Endodermal cell (in vitro differentiated cells): ENCODE measurements at regions not wholly inside any gene's neighbourhood (a gene's known extent, or its start where the extent isn't known, plus 50 kb on each side); places are given as distances from the start of the nearest gene placed in this dataset.

Experiments
- DNase-seq: peaks from one replicate; pipeline ENCODE4 v3.0.0-alpha.2; 2017
- H3K27ac ChIP-seq: 2 replicates; pipeline ENCODE4 v1.5.1; 2013; ENCODE audit warnings: mild to moderate bottlenecking, low read depth, low read length, moderate library complexity
- H3K27me3 ChIP-seq: 2 replicates; pipeline ENCODE4 v1.6.1; 2013; ENCODE audit warnings: mild to moderate bottlenecking, low read length, moderate library complexity; ENCODE audit not compliant: insufficient read depth, control insufficient read depth, poor library complexity, severe bottlenecking
- H3K36me3 ChIP-seq: 2 replicates; pipeline ENCODE4 v1.7.0; 2013; ENCODE audit warnings: mild to moderate bottlenecking, low read length, moderate library complexity; ENCODE audit not compliant: control insufficient read depth, insufficient read depth
- H3K4me1 ChIP-seq: one replicate; pipeline ENCODE4 v1.7.0; 2013; ENCODE audit warnings: low read length; ENCODE audit not compliant: control insufficient read depth, insufficient read depth
- H3K4me3 ChIP-seq: 2 replicates; pipeline ENCODE4 v1.5.1; 2013; ENCODE audit warnings: mild to moderate bottlenecking, low read length, moderate library complexity
- H3K9ac ChIP-seq: 2 replicates; pipeline ENCODE4 v1.6.1; 2013; ENCODE audit warnings: mild to moderate bottlenecking, low read length, moderate library complexity; ENCODE audit not compliant: poor library complexity, severe bottlenecking; ENCODE audit errors: extremely low read depth
- H3K9me3 ChIP-seq: 2 replicates; pipeline ENCODE4 v1.6.1; 2013; ENCODE audit warnings: mild to moderate bottlenecking, low read length, moderate library complexity; ENCODE audit not compliant: control insufficient read depth
- H3K27ac Mint-ChIP-seq: 2 replicates; pipeline ENCODE4 v1.8.0; 2020; ENCODE audit warnings: mixed read lengths
- H3K27me3 Mint-ChIP-seq: 2 replicates; pipeline ENCODE4 v1.8.0; 2021; ENCODE audit warnings: mild to moderate bottlenecking, mixed read lengths; ENCODE audit not compliant: insufficient read depth
- H3K36me3 Mint-ChIP-seq: 2 replicates; pipeline ENCODE4 v1.8.0; 2020; ENCODE audit warnings: low read depth, mixed read lengths
- H3K4me1 Mint-ChIP-seq: 2 replicates; pipeline ENCODE4 v1.8.0; 2020; ENCODE audit warnings: mixed read lengths
- H3K4me3 Mint-ChIP-seq: 2 replicates; pipeline ENCODE4 v1.8.0; 2020; ENCODE audit warnings: mild to moderate bottlenecking, moderate library complexity, mixed read lengths
- H3K9me3 Mint-ChIP-seq: 2 replicates; pipeline ENCODE4 v1.8.0; 2020; ENCODE audit warnings: mild to moderate bottlenecking, mixed read lengths
- CTCF ChIP-seq: fragments of 200-600 bp; sonication (generic); conservative IDR thresholded peaks from 2 replicates; pipeline ENCODE4 v1.5.0; 2021; ENCODE audit warnings: antibody characterized with exemption, mild to moderate bottlenecking
- WGBS, 2 experiments: methylation state at CpG; one replicate each; pipeline versions ENCODE4 v1.1.5 to v1.1.7; 2013; ENCODE audit warnings: missing lambda C conversion rate in 2 of 2, mixed read lengths in 1 of 2; ENCODE audit not compliant: insufficient coverage in 1 of 2, insufficient read length in 1 of 2; 5-methylcytosine and 5-hydroxymethylcytosine counted together

GRCh38 chr13:90168953-90169352 is 1178.5 kb upstream of the MIR17HG start:
- H3K4me1 ChIP-seq, result no peaks in the 10 kb centered on the region
- no peak overlapping the region for H3K4me3 ChIP-seq
- TF ChIP-seq CTCF, result no peak
- H3K27ac Mint-ChIP-seq, result no peak overlapping the region
- no peaks in the 10 kb centered on the region for H3K9me3 ChIP-seq
- H3K9me3 Mint-ChIP-seq, result no peaks in the 10 kb centered on the region
- WGBS, 2 experiments, result 100% methylated on average over 1 of the region's 1 CpG; no CpG with 5 or more reads in 1 of the 2 experiments
- H3K27me3 Mint-ChIP-seq, result no peaks in the 10 kb centered on the region
- H3K4me1 Mint-ChIP-seq, result no peaks in the 10 kb centered on the region
- DNase-seq, result no peak
- no peak overlapping the region for H3K9ac ChIP-seq
- no peaks in the 10 kb centered on the region for H3K36me3 ChIP-seq
- H3K27me3 ChIP-seq, result no peaks in the 10 kb centered on the region
- no peak overlapping the region for H3K4me3 Mint-ChIP-seq
- H3K36me3 Mint-ChIP-seq, result no peaks in the 10 kb centered on the region
- H3K27ac ChIP-seq, result no peak overlapping the region

- Histone ChIP-seq H3K36me3 (no peaks in the 10 kb centered on the region), H3K4me3 (no peak overlapping the region), H3K9ac (no peak overlapping the region), H3K27me3 (no peaks in the 10 kb centered on the region), H3K27ac (no peak overlapping the region), H3K9me3 (no peaks in the 10 kb centered on the region), H3K4me1 (no peaks in the 10 kb centered on the region)
- Mint-ChIP-seq H3K27ac (no peak overlapping the region), H3K4me1 (no peaks in the 10 kb centered on the region), H3K27me3 (no peaks in the 10 kb centered on the region), H3K36me3 (no peaks in the 10 kb centered on the region), H3K9me3 (no peaks in the 10 kb centered on the region), H3K4me3 (no peak overlapping the region)
- DNase-seq, result no peak
- TF ChIP-seq CTCF, result no peak
- WGBS, 2 experiments, result 60 to 88% methylated on average over 1 of the region's 1 CpG
Measured at GRCh38 chr13:90170208-90170607, 1177.3 kb upstream of the MIR17HG start.

- no peaks in the 10 kb centered on the region for H3K27me3 Mint-ChIP-seq
- TF ChIP-seq CTCF, result no peak
- Histone ChIP-seq H3K36me3 (no peaks in the 10 kb centered on the region), H3K9me3 (no peaks in the 10 kb centered on the region), H3K27me3 (no peaks in the 10 kb centered on the region), H3K27ac (no peak overlapping the region), H3K4me1 (no peaks in the 10 kb centered on the region), H3K4me3 (no peak overlapping the region), H3K9ac (no peak overlapping the region)
- H3K4me1 Mint-ChIP-seq, result no peaks in the 10 kb centered on the region
- H3K27ac Mint-ChIP-seq, result no peak overlapping the region
- no peak overlapping the region for H3K4me3 Mint-ChIP-seq
- no peaks in the 10 kb centered on the region for H3K36me3 Mint-ChIP-seq
- DNase-seq, result no peak
- no peaks in the 10 kb centered on the region for H3K9me3 Mint-ChIP-seq
- WGBS, 2 experiments, result 89% methylated on average over 1 of the region's 1 CpG; no CpG with 5 or more reads in 1 of the 2 experiments
Measured at GRCh38 chr13:90171649-90172048, 1175.8 kb upstream of the MIR17HG start.
